Activated T-cell treated with anti-CD3 and anti-CD28 coated beads, Interleukin-2, amount 50 U/mL, for 48 hours (primary cell): ENCODE measurements at regions not wholly inside any gene's neighbourhood (a gene's known extent, or its start where the extent isn't known, plus 50 kb on each side); places are given as distances from the start of the nearest gene placed in this dataset.
"Not testable (repeated sequence)": the region's sequence is repeated elsewhere in the genome, so short reads cannot be mapped to it uniquely, and the experiment has no call there.

Experiments
- DNase-seq, 2 experiments: peaks; one replicate each; pipeline ENCODE4 v3.0.0-alpha.2; 2020

DNA sequence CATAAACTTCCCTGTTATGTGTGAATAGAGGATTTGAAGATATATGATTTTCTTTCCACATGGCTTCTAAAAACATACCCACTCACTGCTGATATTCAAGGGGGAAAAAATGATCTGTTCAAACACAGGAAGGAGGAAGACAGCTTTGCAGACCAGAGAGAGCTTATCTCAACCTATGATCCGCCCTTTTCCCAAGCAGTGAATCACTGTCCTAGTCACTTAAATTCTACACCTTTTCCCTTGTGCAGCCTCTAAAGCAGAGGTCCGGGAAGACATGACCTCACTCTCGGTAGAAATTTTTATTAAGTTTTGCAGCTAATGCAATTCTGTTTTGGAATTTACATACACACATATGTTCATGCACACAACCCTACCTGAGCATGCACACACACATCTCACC, 197.2 kb downstream of the DIRAS2 start:
- DNase-seq: no peak

DNA sequence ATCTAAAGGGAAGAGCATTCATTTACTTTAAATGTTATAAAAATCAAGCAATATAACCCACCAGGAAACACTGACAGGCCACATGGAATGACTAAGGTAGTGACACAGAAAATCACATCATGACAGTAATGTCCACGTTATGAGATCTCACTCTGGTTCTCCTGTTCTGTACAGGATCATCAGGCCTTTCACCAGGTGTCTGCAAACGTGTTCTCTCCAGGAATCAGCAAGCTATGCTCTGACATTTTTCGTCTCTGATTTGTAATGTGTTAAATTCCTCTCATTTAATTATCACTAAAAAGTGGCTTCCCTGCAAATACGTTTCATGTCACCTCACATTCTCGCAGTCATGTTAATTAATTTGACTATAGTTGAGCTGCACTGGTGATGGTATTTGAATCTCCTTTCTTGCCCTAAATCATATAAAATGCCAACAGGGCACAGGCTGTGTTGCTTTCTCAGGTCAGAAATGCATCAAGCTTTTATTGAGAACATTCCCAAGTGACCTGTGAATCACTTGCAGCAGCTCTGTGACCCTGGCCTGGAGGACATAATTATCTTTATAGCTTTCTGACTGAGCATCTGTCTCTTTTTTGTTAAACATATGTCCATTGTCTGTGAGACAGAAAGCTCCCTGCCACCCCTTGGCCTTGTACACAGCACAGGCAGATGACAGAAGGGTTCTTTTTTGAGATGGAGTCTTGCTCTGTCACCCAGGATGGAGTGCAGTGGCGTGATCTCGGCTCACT, 196.2 kb downstream of the DIRAS2 start:
- no peak for DNase-seq

DNA sequence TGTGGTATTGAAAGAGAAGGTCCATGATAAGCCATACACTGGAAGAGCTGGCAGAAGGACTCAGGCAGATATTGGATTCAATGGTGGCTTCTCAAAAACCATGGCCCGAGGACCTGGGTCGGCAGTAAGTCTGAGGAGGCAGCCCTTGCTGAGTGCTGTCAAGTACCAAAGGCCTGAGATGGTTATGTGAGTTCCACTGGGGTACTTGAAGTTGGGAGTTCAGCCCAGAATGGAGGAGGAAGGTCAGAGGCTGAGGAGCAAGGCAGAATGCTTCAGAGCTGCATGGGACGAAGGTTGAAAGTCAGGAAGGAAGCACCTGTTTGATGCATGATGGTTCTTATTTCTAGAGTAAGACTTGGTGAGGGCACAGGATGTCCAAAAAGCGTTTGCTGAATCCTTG, 194.9 kb downstream of the DIRAS2 start:
- no peak for DNase-seq

DNA sequence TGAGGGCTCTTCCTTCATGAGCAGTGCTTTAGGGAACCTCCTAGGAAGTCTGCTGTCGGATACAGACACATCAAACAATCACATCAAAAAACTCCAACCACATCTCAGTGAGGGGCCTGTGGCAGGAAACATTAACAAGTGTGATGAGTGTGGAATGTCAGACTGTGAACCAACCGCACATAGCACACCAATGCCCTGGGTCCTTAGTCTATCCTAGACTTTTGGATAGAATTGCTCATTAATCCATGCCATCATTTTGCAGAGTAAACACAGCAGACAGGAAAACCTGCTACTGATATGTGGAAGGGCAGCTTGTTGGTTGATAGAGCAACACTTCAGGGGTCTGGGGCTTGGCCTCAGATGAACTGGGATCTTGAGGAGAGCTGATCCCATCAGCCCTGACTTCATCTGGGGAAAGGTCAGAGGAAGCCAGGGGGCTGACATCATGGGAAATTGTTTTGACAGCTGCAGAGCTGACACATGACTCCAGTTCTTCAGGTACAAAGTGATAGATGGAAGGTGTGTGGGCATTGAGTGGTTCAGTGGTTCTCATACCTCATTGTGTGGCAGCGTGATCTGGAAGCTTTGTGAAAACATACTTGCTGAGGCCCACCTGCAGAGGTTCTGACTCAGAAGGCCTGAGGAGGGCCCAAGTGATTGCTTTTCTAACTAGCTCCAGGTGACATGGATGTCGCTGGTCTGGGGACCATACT, 193.3 kb downstream of the DIRAS2 start:
- no peak for DNase-seq

DNA sequence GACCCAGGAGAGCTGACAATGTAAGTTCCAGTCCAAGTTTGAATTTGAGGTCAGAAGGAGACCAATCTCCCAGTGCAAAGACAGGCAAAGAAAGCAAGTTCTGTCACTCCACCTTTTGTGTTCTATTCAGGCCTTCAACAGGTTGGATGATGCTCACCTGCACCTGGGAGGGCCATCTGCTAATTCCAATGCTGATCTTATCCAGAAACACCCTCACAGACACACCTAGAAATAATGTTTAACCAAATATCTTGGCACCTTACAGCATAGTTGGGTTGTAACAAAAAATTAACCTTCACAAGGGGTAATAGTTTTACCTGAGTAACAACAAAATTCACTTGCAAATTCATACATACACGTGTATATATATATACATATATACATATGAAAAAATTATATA, 190.8 kb downstream of the DIRAS2 start:
- no peak for DNase-seq

DNA sequence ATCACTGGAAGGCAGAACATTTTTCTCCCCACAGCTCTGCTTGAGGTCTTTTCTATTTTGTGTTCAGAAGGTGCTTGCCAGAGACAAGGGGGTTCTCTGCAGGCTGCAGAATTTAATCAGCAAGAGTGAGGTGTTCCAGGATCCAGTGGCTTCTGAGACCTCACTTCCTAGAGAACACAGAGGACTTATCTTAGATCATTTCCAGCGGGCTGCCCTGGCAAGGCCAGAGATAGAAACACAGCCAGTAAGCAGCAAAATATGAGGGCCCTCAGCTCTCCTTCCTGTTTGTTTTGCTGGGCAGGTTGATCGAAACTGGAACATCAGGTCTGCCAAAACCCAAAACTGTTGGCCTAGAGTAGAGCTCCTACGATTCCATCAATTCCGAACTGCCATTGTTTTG, 187.3 kb downstream of the DIRAS2 start:
- no peak for DNase-seq

DNA sequence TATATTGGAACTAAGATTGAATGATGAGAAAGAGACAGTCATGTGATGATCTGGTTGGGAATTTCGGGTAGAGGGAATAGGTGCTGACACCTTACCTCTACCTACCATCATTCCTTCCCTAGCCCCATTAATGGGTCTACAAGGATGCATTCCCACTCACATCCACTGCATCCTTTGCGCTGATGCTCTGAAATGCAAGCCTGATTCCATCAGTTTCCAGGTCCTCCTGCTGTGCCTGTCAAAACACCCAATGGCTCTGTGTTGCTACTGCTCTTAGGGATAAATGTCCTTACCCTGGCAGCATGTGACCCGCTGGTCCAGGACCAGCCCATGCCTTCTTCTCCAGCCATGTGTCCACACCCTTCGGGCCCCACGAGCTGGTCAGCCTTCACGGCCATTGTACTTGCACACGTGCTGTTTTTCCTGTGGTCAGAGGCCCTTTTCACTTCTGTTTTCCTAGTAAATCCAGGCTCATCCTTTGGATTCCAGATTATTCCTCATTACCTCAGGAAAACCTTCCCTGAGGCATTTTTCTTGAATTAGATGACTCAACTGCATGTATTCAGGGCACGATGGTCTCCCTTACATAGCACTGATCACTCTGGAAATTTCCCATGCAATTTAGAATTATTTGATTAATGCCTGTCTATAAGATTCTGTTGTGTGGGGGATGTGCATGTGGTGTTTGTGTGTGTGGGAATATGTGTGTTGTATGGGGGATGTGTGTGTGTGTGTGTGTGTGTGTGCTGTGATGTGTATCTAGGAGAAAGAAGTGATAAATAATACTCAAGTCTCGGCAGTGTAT, 185.0 kb downstream of the DIRAS2 start:
- DNase-seq: no peak

DNA sequence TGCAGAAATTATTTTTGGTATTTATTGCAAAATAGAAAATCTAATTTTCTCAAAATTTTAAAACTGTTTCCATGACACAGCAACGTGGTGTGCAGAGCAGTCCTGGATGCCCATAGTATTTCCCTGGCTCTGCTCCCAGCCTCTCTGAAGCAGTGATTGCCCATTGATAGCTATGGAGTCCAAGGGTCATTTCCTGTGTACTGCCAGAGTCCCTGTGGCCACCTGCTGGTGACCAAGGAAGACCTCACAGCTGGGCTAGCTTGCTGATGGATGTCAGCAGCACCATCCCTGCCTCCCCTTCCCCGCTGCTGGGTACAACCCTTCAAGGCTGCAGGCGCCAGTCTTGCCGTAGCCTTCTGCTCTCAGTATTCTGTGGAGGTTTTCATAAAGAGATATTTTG, 184.1 kb downstream of the DIRAS2 start:
- DNase-seq: no peak

DNA sequence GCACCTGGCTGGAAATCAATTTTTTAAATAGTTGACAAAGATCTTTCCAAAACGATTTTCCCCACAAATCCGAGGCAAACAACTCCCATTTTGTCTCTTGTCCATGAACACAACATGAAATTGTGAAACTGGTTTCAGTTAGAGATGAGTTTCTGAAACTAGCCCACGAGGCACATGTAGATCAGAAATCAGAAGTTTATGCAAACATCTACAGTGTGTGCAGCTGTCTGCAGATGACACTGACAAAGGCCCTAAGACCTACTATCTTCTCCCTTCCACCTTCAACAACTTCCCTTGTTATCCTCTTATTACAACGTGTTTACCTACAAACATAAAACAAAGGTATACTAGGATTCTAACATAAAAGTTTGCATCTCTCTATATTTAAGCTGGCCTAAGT, 183.3 kb downstream of the DIRAS2 start:
- no peak for DNase-seq

DNA sequence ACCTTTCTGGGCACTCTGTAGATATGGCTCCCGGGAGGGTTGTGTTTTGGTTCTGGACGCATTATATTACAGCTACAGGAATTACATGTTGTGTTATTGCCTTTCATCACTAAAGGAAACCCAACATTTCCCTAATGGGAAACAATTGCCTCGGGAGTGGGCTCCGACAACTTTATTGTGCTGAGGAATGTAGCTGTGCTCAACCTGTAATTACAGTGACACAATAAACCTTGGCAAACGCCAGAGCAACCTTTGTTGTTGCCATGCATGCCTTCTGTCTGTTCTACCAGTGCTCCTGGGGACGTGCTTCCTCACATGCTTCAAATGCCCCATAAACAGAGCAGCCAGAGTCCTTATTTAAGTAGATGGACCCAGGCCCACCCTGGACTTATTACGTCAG, 182.4 kb downstream of the DIRAS2 start:
- DNase-seq: no peak

DNA sequence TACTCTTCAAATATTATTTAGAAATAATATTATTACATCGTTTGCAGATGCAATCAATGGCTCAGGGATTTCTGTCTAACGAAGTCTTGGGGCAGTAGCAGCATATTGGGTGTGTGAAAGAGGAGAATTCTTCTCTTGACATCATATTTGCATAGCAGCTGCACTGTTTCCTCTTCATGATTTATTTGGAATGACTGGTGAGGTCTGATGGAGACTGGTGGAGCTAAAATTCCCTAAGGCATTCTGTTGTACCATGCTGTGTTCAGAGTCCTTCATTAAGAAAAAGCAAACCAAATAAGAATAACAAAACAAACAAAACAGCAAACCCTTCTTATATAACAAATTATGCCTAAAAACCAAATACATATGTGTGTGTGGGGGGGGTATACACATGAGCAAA, 177.6 kb downstream of the DIRAS2 start:
- DNase-seq: no peak

DNA sequence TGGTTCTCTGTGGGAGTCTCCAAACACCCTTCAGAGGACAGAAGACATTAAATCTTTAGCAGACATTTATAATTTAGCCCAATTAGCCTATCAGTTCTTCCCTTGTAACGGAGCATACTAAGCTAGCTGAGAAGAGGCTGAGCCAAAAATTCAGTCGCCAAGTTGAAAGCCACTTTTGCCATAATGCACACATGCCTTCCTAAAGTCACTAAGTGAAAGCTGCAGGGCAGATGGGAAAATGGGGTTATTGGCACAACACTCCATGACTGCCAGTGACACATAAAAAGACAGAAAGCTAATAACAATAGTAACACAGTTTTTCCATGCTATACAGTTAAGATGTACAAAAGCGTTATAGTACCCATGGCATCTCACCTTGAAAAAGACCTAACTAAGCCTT, 176.2 kb downstream of the DIRAS2 start:
- no peak for DNase-seq

DNA sequence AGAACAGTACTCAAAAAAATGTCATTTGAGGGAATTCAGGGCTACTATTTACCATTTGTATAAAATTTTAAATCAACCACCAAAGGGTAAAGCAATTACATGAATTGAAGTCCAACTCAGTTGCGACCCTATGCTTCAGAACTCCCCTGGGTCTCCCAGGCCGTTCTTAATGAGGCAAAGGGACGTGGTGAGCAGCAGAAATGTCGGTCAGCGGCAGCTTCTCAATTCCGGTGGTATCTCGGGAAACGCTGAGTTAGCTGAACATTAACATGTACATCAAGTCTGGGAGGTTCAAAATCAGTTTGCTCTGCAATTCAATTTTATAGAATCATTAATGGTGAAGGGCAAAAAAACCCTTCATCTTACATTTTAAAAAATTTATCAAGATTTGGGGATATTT, 173.2 kb downstream of the DIRAS2 start:
- DNase-seq: no peak

DNA sequence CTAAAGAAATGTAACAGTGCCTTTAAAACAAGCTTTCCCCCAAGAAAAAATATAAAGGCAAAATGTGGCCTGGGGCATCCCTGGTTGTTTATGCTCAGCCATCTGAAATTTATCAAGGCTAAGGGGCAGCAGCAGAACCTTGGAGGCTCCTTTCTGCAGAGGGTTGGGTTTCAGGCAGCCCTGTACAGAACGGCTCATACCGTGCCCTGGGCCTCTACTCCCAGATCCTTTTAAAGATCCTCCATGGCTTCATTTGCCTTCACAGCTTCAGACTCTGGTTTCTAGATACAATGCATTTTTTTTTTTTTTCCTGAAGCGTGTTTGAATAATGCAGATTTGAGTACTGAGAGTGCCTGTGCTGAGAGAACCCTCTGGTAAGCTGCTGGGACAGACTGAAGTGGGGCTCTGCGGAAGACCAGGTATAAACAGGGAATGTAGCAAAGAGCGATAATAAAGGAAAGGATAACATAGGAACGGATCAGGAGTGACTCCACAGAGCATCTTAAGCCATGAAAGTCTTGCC, 172.7 kb downstream of the DIRAS2 start:
- DNase-seq: no peak

DNA sequence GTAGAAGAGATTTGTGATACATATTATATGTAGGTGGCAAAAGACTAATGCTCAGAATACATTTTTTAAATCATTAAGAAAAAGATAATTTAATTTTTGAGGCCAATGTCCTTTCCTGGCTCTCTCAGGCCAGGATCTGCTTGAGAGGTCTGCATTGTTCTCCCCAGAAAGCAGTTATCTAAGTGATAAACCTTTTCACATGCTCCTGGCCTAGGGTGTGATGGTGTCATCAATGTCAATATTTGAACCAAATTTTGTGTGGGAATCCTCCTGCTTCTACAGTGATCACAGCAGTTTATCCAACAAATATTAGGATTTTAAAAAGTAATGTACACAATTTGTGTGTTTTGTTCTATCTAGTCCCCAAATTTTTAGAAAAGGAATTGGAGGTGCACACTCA, 166.6 kb downstream of the DIRAS2 start:
- DNase-seq: no peak

DNA sequence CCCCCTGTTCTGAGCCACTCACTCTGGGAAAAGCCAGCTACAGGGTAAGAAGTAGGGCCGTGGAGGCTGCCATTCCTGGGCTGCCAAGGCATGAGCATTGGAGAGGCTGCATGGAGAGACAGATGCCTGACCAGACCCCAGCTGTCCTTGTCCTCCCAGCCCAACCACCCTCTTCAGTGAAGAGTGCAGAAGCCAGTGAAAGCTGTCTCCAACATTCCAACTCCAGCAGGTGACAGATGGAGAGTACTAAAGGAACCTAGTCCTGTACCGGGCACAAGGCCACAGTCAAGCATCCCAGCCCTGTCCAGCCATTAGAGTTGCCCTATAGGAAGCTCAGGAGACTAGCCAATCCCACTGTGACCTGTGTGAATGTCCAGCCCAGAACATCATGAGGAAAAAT, 165.1 kb downstream of the DIRAS2 start:
- no peak for DNase-seq

DNA sequence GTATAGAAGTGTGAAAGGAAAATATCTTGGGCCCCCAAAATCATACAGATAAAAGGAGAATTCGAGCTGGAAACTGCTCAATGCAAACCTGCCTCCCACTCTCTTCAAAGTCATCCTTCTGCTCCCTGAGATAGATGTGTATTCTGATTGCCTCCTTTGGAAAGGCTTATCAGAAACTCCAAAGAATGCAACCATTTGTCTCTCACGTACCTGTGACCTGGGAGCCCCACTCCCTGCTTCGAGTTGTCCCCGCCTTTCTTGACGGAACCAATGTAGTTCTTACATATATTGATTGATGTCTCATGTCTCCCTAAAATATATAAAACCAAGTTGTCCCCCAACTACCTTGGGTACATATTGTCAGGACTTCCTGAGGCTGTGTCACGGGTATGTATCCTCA, 163.8 kb downstream of the DIRAS2 start:
- no peak for DNase-seq

DNA sequence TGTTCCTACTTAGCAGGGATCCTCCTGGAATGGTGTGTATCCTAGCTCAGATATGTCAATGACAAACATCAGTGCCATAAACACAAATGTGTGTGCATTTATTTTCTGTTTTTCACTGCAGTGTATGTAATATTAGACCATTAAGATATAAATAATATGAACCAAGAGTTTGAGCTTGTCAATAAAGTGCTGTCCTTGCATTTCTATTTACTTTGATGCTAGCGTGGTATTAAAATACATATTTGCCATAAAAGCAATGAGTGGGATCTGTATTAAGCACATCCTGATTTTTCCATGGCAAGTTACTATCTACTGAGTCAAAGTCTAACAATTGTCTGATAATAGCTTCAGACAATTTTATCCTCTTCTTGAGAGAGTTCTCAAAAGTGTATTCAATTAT, 157.6 kb downstream of the DIRAS2 start:
- no peak for DNase-seq

DNA sequence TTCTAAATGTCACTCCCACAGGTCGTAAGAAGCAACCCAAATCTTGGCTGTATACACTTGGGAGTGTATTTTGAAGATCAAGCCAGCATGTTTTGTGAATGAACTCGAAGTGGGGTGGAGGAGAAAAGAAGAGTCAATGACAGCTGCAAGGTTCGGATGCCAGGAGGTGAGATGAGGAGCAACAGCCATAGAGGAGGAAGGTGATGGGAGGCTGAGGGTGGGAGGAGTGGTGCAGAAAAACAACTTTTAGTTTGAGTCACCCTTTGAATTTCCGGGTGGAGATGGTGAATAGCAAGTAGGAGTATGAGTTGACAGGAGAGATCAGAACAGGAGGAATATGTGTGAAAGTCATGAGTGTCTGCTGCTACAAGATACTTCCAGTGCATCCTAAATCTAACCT, 153.6 kb downstream of the DIRAS2 start:
- DNase-seq: no peak

DNA sequence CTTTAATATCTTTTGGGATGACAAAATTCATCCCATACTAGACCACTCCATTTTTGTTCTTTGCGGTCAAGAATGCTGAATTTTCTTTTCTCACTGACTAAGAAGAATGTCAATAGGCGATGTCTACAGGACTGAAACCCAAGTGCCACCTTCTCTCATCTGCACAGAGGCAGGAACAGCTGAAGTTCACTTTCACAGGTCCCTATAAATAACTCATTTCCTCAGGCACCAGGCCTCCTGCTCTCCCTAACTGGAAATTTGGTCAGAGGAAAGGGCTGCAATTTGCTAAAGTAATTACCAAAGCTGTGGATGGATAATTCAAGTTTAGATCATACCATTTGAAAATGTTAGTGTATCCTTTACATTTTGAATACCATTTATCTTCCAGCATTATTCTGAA, 142.9 kb downstream of the DIRAS2 start:
- no peak for DNase-seq

DNA sequence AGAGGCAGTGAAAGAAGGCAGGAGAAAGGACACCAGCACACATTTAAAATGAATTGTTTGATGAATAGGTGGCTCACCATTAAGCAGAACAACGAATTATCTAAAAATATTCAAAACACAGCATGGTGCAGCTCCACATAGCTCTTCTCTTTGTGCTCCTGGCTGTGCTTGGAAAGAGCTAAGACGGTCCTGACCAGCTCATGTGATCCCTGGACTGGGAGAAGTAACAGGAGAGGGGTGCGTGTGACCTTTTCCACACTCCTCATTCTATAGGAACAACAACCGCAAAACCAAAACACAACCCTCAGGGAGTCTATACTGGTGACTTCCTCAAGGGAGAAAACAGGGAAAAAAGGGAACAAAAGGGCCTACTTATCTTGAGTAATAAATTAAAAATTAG, 140.5 kb downstream of the DIRAS2 start:
- no peak for DNase-seq

DNA sequence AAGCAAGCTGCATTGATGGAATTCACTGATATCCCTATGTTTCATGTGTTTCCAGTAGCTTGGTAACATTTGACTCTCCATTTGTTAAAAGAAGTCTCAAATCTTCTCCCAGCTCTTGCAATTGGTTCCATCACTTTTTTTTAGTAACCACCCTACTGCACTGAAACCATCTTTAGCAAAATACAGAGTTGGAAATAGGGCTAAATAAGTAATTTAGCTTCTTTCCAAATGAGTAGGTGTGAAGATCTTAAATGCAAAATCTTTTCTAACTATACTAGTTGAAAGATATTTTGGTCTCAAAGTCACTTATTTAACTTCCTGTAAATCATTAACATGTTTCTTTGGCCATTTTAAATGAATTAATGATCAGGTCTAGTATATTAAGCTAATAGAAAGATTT, 138.1 kb downstream of the DIRAS2 start:
- no peak for DNase-seq

DNA sequence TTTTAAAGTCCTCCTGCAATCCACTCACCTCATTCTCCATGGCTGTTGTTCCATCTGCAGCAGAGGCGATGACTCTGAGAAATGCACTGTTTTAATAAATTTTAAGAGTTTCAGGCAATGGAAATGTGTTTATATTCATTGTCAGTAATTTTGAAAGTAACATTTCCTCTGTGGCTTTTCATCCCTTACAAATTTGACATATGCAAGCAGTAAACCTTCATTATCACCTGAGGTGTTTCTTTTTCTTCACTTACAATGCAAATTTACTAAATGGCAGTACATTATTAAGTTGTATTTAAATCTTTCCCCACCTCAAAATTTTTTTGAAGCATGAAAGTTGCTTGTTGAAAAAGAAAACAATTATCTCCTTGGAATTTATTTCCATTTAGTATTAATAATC, 136.9 kb downstream of the DIRAS2 start:
- DNase-seq: no peak

DNA sequence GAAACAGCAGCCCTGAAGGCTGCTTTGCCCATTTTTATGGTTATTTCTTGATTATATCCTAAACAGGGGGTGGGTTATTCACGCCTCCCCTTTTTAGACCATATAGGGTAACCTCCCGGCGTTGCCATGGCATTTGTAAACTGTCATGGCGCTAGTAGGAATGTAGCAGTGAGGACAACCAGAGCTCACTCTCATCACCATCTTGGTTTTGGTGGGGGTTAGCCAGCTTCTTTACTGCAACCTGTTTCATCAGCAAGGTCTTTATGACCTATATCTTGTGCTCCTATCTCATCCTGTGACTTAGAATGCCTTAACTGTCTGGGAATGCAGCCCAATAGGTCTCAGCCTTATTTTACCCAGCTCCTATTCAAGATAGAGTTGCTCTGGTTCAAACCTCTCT, 136.2 kb downstream of the DIRAS2 start:
- DNase-seq: not testable (repeated sequence)
